ENCODE measurements at regions not wholly inside any gene's neighbourhood (a gene's known extent, or its start where the extent isn't known, plus 50 kb on each side); places are given as distances from the start of the nearest gene placed in this dataset.

DNA sequence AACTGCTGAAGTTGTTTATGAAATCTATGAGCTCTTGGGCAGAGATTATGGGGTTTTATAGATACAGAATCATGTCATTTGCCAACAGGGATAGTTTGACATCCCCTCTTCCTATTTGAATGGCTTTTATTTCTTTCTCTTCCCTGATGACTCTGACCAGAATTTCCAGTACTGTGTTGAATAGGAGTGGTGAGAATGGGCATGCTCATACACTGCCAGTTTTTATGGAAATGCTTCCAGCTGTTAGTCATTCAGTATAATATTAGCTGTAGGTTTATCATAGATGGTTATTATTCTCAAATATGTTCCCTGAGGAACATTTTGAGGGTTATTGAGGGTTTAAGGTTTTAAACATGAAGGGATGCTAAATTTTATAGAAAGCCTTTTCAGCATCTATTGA is 121.2 kb downstream of the NR4A2 start (continued):
- no peak for TF ChIP-seq SMC3 (conservative IDR thresholded peaks at IDR 0.05; ENCODE audit: insufficient read depth, low read depth, low read length)
- no peak for TF ChIP-seq CBX5 (IDR thresholded peaks at IDR 0.05; ENCODE audit: borderline replicate concordance, low read depth)
- no peak for TF ChIP-seq NUFIP1 (IDR thresholded peaks at IDR 0.05; ENCODE audit: partially characterized antibody)

DNA sequence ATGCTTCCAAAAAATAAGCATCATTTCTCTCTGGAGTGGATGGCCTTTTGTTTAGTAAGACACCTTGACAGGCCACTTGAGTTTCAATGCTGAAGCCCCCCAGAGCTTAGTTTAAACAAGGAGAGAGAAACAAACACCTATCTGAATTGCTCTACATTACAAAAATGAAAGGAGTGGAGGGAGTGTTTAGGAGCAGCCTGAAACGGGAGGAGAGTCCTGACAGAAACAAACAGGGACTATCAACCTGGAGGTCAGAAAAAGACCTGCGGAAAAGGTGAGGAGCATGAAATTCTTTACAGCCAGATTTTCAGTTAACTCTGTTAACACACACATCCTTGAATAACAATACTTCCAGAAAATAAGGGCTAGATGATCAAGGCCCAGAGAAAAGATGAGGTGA is 126.2 kb downstream of the NR4A2 start:
- in situ Hi-C loops (cut with MboI) (no loop called here), intact Hi-C loops (cut with micrococcal nuclease) (loop anchor here (5.0 kb wide), 1 partner anchor 381 kb away; no protein-coding TSS in a partner anchor)
- 28% methylated on average over 2 of the region's 2 CpGs for WGBS (ENCODE audit: insufficient coverage, low coverage, missing lambda C conversion rate)
- ChIA-PET CTCF (ENCODE audit: low intra/inter-chr PET ratio) (no interaction called here), POLR2A (no interaction called here)
- Histone ChIP-seq H3K4me2 (ENCODE audit: insufficient read depth, low read length) (no peak overlapping the region), H3K9me3 (replicated peaks; ENCODE audit: control insufficient read depth, insufficient read depth, low read depth, low read length) (no peaks in the 10 kb centered on the region), H3K27me3 (ENCODE audit: control insufficient read depth in 2 of 2, insufficient read depth in 2 of 2, low read length in 2 of 2) (no peaks in the 10 kb centered on the region), H3K4me3 (no peak overlapping the region), H3K9me1 (ENCODE audit: control insufficient read depth, insufficient read depth, low read length) (no peaks in the 10 kb centered on the region), H3K79me2 (ENCODE audit: control insufficient read depth, insufficient read depth, low read length) (no peaks in the 10 kb centered on the region), H3K36me3 (ENCODE audit: control insufficient read depth, insufficient read depth, low read length) (no peaks in the 10 kb centered on the region), H2AFZ (ENCODE audit: low read depth, low read length) (no peak overlapping the region), H3K4me1 (replicated peaks in 1 of 2; ENCODE audit: control insufficient read depth in 2 of 2, insufficient read depth in 2 of 2, low read length in 2 of 2) (no peaks in the 10 kb centered on the region), H3K27ac (ENCODE audit: extremely low read depth, low read depth, low read length) (no peak overlapping the region), H3K9ac (ENCODE audit: insufficient read depth in 1 of 2, low read depth in 2 of 2, low read length in 2 of 2) (no peak overlapping the region), H4K20me1 (replicated peaks; ENCODE audit: control insufficient read depth, insufficient read depth, low read length) (no peaks in the 10 kb centered on the region)
- BruUV-seq (replicated peaks): no TSS peak
- ATAC-seq (no peak), FAIRE-seq (no peak), DNase-seq (ENCODE audit: extremely low read depth in 1 of 4, low spot score in 3 of 4) (no peak)
- TF ChIP-seq NFE2 (IDR thresholded peaks at IDR 0.05; ENCODE audit: low read depth): no peak
- no peak for TF ChIP-seq CCAR2 (IDR thresholded peaks at IDR 0.05; ENCODE audit: low read depth, low read length)
- TF ChIP-seq ZNF217 (CRISPR knock-in tag; IDR thresholded peaks at IDR 0.05): no peak
- TF ChIP-seq, protein P1, sequence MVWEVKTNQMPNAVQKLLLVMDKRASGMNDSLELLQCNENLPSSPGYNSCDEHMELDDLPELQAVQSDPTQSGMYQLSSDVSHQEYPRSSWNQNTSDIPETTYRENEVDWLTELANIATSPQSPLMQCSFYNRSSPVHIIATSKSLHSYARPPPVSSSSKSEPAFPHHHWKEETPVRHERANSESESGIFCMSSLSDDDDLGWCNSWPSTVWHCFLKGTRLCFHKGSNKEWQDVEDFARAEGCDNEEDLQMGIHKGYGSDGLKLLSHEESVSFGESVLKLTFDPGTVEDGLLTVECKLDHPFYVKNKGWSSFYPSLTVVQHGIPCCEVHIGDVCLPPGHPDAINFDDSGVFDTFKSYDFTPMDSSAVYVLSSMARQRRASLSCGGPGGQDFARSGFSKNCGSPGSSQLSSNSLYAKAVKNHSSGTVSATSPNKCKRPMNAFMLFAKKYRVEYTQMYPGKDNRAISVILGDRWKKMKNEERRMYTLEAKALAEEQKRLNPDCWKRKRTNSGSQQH (CRISPR knock-in tag; IDR thresholded peaks at IDR 0.05): no peak
- TF ChIP-seq STAT5B (CRISPR knock-in tag; IDR thresholded peaks at IDR 0.05): no peak
- TF ChIP-seq ZNF232 (CRISPR knock-in tag; IDR thresholded peaks at IDR 0.05): no peak
- no peak for TF ChIP-seq NFXL1 (CRISPR knock-in tag; IDR thresholded peaks at IDR 0.05)
- TF ChIP-seq JUNB (CRISPR knock-in tag; conservative IDR thresholded peaks at IDR 0.05): no peak
- no peak for TF ChIP-seq NCOA4 (IDR thresholded peaks at IDR 0.05; ENCODE audit: partially characterized antibody)
- no peak for TF ChIP-seq POLR2A (conservative IDR thresholded peaks at IDR 0.05)
- no peak for TF ChIP-seq ZBTB7A (IDR thresholded peaks at IDR 0.05; ENCODE audit: borderline replicate concordance, control insufficient read depth, low read depth, low read length)
- TF ChIP-seq ZNF174 (CRISPR knock-in tag; IDR thresholded peaks at IDR 0.05): no peak
- TF ChIP-seq ZC3H11A (IDR thresholded peaks at IDR 0.05; ENCODE audit: low read depth, low read length): no peak
- TF ChIP-seq ZNF224 (CRISPR knock-in tag; IDR thresholded peaks at IDR 0.05): no peak
- TF ChIP-seq, protein P2, sequence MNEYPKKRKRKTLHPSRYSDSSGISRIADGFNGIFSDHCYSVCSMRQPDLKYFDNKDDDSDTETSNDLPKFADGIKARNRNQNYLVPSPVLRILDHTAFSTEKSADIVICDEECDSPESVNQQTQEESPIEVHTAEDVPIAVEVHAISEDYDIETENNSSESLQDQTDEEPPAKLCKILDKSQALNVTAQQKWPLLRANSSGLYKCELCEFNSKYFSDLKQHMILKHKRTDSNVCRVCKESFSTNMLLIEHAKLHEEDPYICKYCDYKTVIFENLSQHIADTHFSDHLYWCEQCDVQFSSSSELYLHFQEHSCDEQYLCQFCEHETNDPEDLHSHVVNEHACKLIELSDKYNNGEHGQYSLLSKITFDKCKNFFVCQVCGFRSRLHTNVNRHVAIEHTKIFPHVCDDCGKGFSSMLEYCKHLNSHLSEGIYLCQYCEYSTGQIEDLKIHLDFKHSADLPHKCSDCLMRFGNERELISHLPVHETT (CRISPR knock-in tag; conservative IDR thresholded peaks at IDR 0.05 in 1 of 2, IDR thresholded peaks at IDR 0.05 in 1 of 2): no peak
- TF ChIP-seq, protein P3, sequence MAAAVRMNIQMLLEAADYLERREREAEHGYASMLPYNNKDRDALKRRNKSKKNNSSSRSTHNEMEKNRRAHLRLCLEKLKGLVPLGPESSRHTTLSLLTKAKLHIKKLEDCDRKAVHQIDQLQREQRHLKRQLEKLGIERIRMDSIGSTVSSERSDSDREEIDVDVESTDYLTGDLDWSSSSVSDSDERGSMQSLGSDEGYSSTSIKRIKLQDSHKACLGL (CRISPR knock-in tag; IDR thresholded peaks at IDR 0.05; ENCODE audit: borderline replicate concordance, poor library complexity, severe bottlenecking): no peak
- TF ChIP-seq SREBF2 (CRISPR knock-in tag; IDR thresholded peaks at IDR 0.05): no peak

All from K562 (cell line).